GM18511 (cell line): ENCODE measurements at regions not wholly inside any gene's neighbourhood (a gene's known extent, or its start where the extent isn't known, plus 50 kb on each side); places are given as distances from the start of the nearest gene placed in this dataset.

Experiments used
- ATAC-seq: cut with Tn5 transposase; IDR thresholded peaks from one replicate; pipeline ENCODE4 v1.9.1; 2021; ENCODE audit warnings: mild to moderate bottlenecking, moderate library complexity; ENCODE audit not compliant: unreplicated experiment

GRCh38 chr4:62914758-62915157 is 1494.5 kb downstream of the TECRL start:
- ATAC-seq: no peak

GRCh38 chr4:62913065-62913464 is 1496.2 kb downstream of the TECRL start:
- ATAC-seq: no peak

GRCh38 chr4:62912531-62912930 is 1496.7 kb downstream of the TECRL start:
- ATAC-seq: no peak

GRCh38 chr4:62909238-62909637 is 1500.0 kb downstream of the TECRL start:
- no peak for ATAC-seq

GRCh38 chr4:62901101-62901500 is 1508.1 kb downstream of the TECRL start:
- ATAC-seq: no peak

- ATAC-seq: no peak
These were observed 1509.4 kb downstream of the TECRL start for GRCh38 chr4:62899646-62900364.

- no peak for ATAC-seq
These were observed 1511.1 kb downstream of the TECRL start for GRCh38 chr4:62898115-62898514.

- no peak for ATAC-seq
These were observed 1512.5 kb downstream of the TECRL start for GRCh38 chr4:62896721-62897120.

GRCh38 chr4:62881901-62882300 is 1527.3 kb downstream of the TECRL start:
- no peak for ATAC-seq

- ATAC-seq: no peak
These were observed 1528.0 kb downstream of the TECRL start for GRCh38 chr4:62881210-62881609.

- no peak for ATAC-seq
These were observed 1536.4 kb downstream of the TECRL start for GRCh38 chr4:62872856-62873255.

- ATAC-seq: no peak
These were observed 1538.2 kb downstream of the TECRL start for GRCh38 chr4:62871078-62871477.

- ATAC-seq: no peak
These were observed 1538.8 kb downstream of the TECRL start for GRCh38 chr4:62870451-62870850.

GRCh38 chr4:62865261-62865660 is 1544.0 kb downstream of the TECRL start:
- ATAC-seq: no peak

GRCh38 chr4:62849696-62850095 is 1559.6 kb downstream of the TECRL start:
- ATAC-seq: no peak

- no peak for ATAC-seq
These were observed 1573.6 kb downstream of the TECRL start for GRCh38 chr4:62835631-62836030.

GRCh38 chr4:62822306-62822705 is 1586.9 kb downstream of the TECRL start:
- ATAC-seq: no peak

GRCh38 chr4:62816566-62816965 is 1592.7 kb downstream of the TECRL start:
- ATAC-seq: no peak

GRCh38 chr4:62814510-62815047 is 1594.7 kb downstream of the TECRL start:
- ATAC-seq: no peak

- no peak for ATAC-seq
These were observed 1602.4 kb downstream of the TECRL start for GRCh38 chr4:62806816-62807215.

GRCh38 chr4:62804075-62804474 is 1603.9 kb downstream of the ADGRL3 start:
- no peak for ATAC-seq

GRCh38 chr4:62797221-62797620 is 1597.1 kb downstream of the ADGRL3 start:
- ATAC-seq: no peak

- ATAC-seq: no peak
These were observed 1591.3 kb downstream of the ADGRL3 start for GRCh38 chr4:62791386-62791785.
